HepG2 (cell line): ENCODE measurements at regions not wholly inside any gene's neighbourhood (a gene's known extent, or its start where the extent isn't known, plus 50 kb on each side); places are given as distances from the start of the nearest gene placed in this dataset.

Experiments
- ATAC-seq: fragments of 200-7000 bp; cut with Tn5 transposase; 3 replicates; pipeline ENCODE4 v1.9.1; 2020; ENCODE audit warnings: mild to moderate bottlenecking, moderate library complexity
- BruUV-seq: library from RNA; stranded (reverse); fragments of 400-500 nt; replicated peaks from 2 replicates; lab custom pipeline; 2021; lab: Mats Ljungman, UMichigan
- CTCF ChIA-PET: fragments of 300-600 bp; formaldehyde crosslinking; extraction: SDS; loops from one replicate; lab custom pipeline; 2021; ENCODE audit warnings: low total read pairs, inconsistent platforms, low intra/inter-chr PET ratio; lab: Yijun Ruan, JAX
- POLR2A ChIA-PET: fragments of 350-600 bp; sonication (Branson Sonifier 250); formaldehyde crosslinking; loops from one replicate; lab custom pipeline; 2020; ENCODE audit warnings: antibody characterized with exemption, inconsistent platforms; lab: Yijun Ruan, JAX
- DNase-seq: peaks from one replicate; pipeline ENCODE4 v3.0.0-alpha.2; 2015; ENCODE audit warnings: low spot score
- FAIRE-seq: peaks from 3 replicates; lab custom pipeline; 2011; peaks lifted over from hg19 to GRCh38; lab: Jason Lieb, UNC
- H2AFZ ChIP-seq: one replicate; pipeline ENCODE4 v1.6.1; 2011; ENCODE audit warnings: low read length, inconsistent platforms
- H3K27ac ChIP-seq: fragments of 300-600 bp; 3 replicates; pipeline ENCODE4 v1.8.0; 2011; ENCODE audit warnings: mixed run types, mild to moderate bottlenecking, mixed read lengths, low read length, inconsistent platforms; ENCODE audit not compliant: insufficient read depth; ENCODE audit errors: extremely low read length
- H3K27me3 ChIP-seq, 2 experiments: fragments of 200-600 bp in 1 of 2; 2 replicates in 1 of 2; 3 replicates in 1 of 2; pipeline versions ENCODE4 v1.6.0 to v1.8.0; 2011; ENCODE audit warnings: low read length in 2 of 2, mild to moderate bottlenecking in 2 of 2, moderate library complexity in 2 of 2, inconsistent platforms in 1 of 2; ENCODE audit not compliant: insufficient read depth in 2 of 2, control insufficient read depth in 1 of 2
- H3K36me3 ChIP-seq, 2 experiments: fragments of 200-600 bp in 1 of 2; replicated peaks in 1 of 2; 2 replicates in 1 of 2; 3 replicates in 1 of 2; pipeline versions ENCODE4 v1.5.1 to v1.8.0; 2011; ENCODE audit warnings: low read length in 2 of 2, inconsistent platforms in 1 of 2; ENCODE audit not compliant: insufficient read depth in 2 of 2, control insufficient read depth in 1 of 2
- H3K4me1 ChIP-seq: 2 replicates; pipeline ENCODE4 v1.5.1; 2012; ENCODE audit warnings: low read length, inconsistent platforms; ENCODE audit not compliant: insufficient read depth
- H3K4me2 ChIP-seq: 2 replicates; pipeline ENCODE4 v1.6.0; 2011; ENCODE audit warnings: low read depth, low read length, inconsistent platforms
- H3K4me3 ChIP-seq, 3 experiments: fragments of 200-600 bp in 1 of 3; sonication (generic), shearing (Covaris generic) in 1 of 3; replicated peaks in 1 of 3; 2 replicates each; pipeline ENCODE4 v1.5.1; 2011 to 2016; ENCODE audit warnings: low read length in 3 of 3, inconsistent platforms in 2 of 3, low read depth in 2 of 3, mild to moderate bottlenecking in 2 of 3, control low read depth in 1 of 3, mixed read lengths in 1 of 3; ENCODE audit not compliant: insufficient read depth in 1 of 3
- H3K79me2 ChIP-seq: one replicate; pipeline ENCODE4 v1.6.1; 2011; ENCODE audit warnings: low read length, inconsistent platforms; ENCODE audit not compliant: insufficient read depth
- H3K9ac ChIP-seq: 2 replicates; pipeline ENCODE4 v1.6.0; 2011; ENCODE audit warnings: mild to moderate bottlenecking, low read depth, low read length, inconsistent platforms; ENCODE audit not compliant: insufficient read depth
- H3K9me3 ChIP-seq: 2 replicates; pipeline ENCODE4 v1.5.1; 2012; ENCODE audit warnings: mild to moderate bottlenecking, low read length
- H4K20me1 ChIP-seq: 2 replicates; pipeline ENCODE4 v1.6.0; 2011; ENCODE audit warnings: inconsistent platforms, mild to moderate bottlenecking, low read length, moderate library complexity; ENCODE audit not compliant: insufficient read depth
- AGO2 ChIP-seq: fragments of 200-400 bp; formaldehyde crosslinking; optimal IDR thresholded peaks from 2 replicates; pipeline ENCODE3; 2017; ENCODE audit warnings: mild to moderate bottlenecking, low read depth, low read length, moderate library complexity
- BCLAF1 ChIP-seq: fragments of 450-650 bp; IDR thresholded peaks from 2 replicates; pipeline ENCODE4 v1.6.1; 2017; ENCODE audit warnings: mild to moderate bottlenecking
- CBX5 ChIP-seq: sonication (generic); formaldehyde crosslinking; IDR thresholded peaks from 2 replicates; pipeline ENCODE4 v1.4.0; 2020; ENCODE audit warnings: missing genetic modification reagents, borderline replicate concordance
- KMT2A ChIP-seq: sonication (generic); formaldehyde crosslinking; IDR thresholded peaks from 2 replicates; pipeline ENCODE4 v1.4.0; 2020; ENCODE audit warnings: missing genetic modification reagents
- NR2F2 ChIP-seq: IDR thresholded peaks from 2 replicates; pipeline ENCODE4 v1.6.1; 2012; ENCODE audit warnings: low read depth, inconsistent platforms, borderline replicate concordance
- THAP8 ChIP-seq: sonication (generic); formaldehyde crosslinking; IDR thresholded peaks from 2 replicates; pipeline ENCODE4 v1.5.1; 2020; ENCODE audit warnings: missing genetic modification reagents, mild to moderate bottlenecking, borderline replicate concordance
- THAP9 ChIP-seq: sonication (generic); formaldehyde crosslinking; IDR thresholded peaks from 2 replicates; pipeline ENCODE4; 2020; ENCODE audit warnings: missing genetic modification reagents, mild to moderate bottlenecking, borderline replicate concordance
- ZFYVE20 ChIP-seq: sonication (generic); formaldehyde crosslinking; IDR thresholded peaks from 2 replicates; pipeline ENCODE4 v1.8.0; 2023; ENCODE audit warnings: low read depth, mild to moderate bottlenecking, moderate library complexity, missing genetic modification reagents, borderline replicate concordance
- ZNF256 ChIP-seq: sonication (generic); formaldehyde crosslinking; conservative IDR thresholded peaks from 2 replicates; pipeline ENCODE4 v1.4.0; 2020; ENCODE audit warnings: missing genetic modification reagents
- ZNF337 ChIP-seq: sonication (generic); formaldehyde crosslinking; IDR thresholded peaks from 2 replicates; pipeline ENCODE4 v1.5.1; 2020; ENCODE audit warnings: missing genetic modification reagents, low read depth, mild to moderate bottlenecking, borderline replicate concordance
- WGBS: methylation state at CpG from one replicate; pipeline ENCODE4 v1.1.6; 2017; ENCODE audit warnings: low lambda C conversion rate; 5-methylcytosine and 5-hydroxymethylcytosine counted together
- in situ Hi-C: cut with HindIII; loops from 2 replicates; pipeline ENCODE4 v1.10.0; 2017; ENCODE audit warnings: low pct_unique_long_range_greater_than_20kb; ENCODE audit not compliant: extremely low pct_ligation_motif_present
- intact Hi-C: fragments of 100-400 bp; cut with micrococcal nuclease; formaldehyde crosslinking; loops from one replicate; pipeline ENCODE4 v1.10.0; 2022; ENCODE audit not compliant: unreplicated experiment

GRCh38 chr3:86645756-86646155, 345.2 kb downstream of the VGLL3 start (continued):
- no peak for TF ChIP-seq ZNF337 (CRISPR knock-in tag)

GRCh38 chr3:86634361-86634760, 356.6 kb downstream of the VGLL3 start:
- intact Hi-C loops (no loop called here), in situ Hi-C loops (no loop called here)
- TF ChIP-seq CBX5 (CRISPR knock-in tag) (no peak), AGO2 (no peak), BCLAF1 (no peak), THAP9 (CRISPR knock-in tag) (no peak), KMT2A (CRISPR knock-in tag) (no peak), ZNF256 (CRISPR knock-in tag) (no peak), ZFYVE20 (CRISPR knock-in tag) (no peak), THAP8 (no peak), NR2F2 (no peak)
- CTCF ChIA-PET = no interaction called here
- no peak overlapping the region for H3K4me3 ChIP-seq
- FAIRE-seq = no peak
- no peaks in the 10 kb centered on the region for H3K79me2 ChIP-seq
- H3K4me2 ChIP-seq = no peak overlapping the region
- WGBS = 3% methylated on average over 3 of the region's 3 CpGs
- no TSS peak for BruUV-seq
- no peak overlapping the region for H3K9ac ChIP-seq
- POLR2A ChIA-PET = no interaction called here
- no peaks in the 10 kb centered on the region for H3K27me3 ChIP-seq
- H4K20me1 ChIP-seq = no peaks in the 10 kb centered on the region
- ATAC-seq = no peak
- no peaks in the 10 kb centered on the region for H3K36me3 ChIP-seq
- H3K4me1 ChIP-seq = no peaks in the 10 kb centered on the region
- H3K27ac ChIP-seq = no peak overlapping the region
- DNase-seq = no peak
- H3K9me3 ChIP-seq = no peaks in the 10 kb centered on the region
- no peak overlapping the region for H2AFZ ChIP-seq
